ENCODE measurements at regions not wholly inside any gene's neighbourhood (a gene's known extent, or its start where the extent isn't known, plus 50 kb on each side); places are given as distances from the start of the nearest gene placed in this dataset.

DNA sequence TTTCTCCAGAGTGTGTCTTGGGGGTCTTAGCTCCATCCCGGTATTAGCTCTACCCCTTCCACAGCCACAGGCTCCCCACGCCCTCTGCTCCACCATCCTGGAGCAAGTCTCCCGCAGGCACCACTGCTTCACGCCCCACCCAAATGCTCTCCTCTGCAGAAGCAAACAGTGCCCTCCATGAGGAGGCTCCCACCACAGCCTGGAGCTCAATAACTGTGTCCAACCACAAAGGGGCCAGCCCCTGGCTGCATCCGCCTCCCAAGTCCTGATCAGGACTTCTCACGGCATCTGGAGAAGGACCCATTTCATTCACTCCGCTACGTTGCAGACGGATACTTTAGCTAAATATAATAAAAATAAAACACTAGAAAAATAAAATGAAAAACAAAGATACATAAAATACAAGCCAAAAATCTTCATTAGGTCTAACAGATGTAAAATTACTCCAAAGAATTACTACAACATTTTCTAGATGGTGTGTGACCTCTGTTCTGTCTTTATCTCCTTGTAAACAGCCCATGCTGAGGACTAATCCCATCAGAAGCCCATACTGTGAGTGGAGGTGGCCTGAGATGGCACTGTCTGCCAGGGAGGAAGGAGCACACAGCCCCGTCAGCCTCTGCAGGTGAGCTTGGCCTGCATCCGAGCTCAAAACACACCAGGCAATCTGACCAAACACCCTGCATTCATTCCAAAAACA lies 210.8 kb upstream of the RAB6C start:
- Mint-ChIP-seq H3K27ac (no peak overlapping the region), H3K4me3 (no peak overlapping the region), H3K9me3 (ENCODE audit: low read depth) (no peaks in the 10 kb centered on the region), H3K27me3 (no peaks in the 10 kb centered on the region), H3K36me3 (no peaks in the 10 kb centered on the region), H3K4me1 (no peaks in the 10 kb centered on the region)
- CTCF ChIA-PET, result no interaction called here
- no peak for DNase-seq
- ATAC-seq, result no peak

DNA sequence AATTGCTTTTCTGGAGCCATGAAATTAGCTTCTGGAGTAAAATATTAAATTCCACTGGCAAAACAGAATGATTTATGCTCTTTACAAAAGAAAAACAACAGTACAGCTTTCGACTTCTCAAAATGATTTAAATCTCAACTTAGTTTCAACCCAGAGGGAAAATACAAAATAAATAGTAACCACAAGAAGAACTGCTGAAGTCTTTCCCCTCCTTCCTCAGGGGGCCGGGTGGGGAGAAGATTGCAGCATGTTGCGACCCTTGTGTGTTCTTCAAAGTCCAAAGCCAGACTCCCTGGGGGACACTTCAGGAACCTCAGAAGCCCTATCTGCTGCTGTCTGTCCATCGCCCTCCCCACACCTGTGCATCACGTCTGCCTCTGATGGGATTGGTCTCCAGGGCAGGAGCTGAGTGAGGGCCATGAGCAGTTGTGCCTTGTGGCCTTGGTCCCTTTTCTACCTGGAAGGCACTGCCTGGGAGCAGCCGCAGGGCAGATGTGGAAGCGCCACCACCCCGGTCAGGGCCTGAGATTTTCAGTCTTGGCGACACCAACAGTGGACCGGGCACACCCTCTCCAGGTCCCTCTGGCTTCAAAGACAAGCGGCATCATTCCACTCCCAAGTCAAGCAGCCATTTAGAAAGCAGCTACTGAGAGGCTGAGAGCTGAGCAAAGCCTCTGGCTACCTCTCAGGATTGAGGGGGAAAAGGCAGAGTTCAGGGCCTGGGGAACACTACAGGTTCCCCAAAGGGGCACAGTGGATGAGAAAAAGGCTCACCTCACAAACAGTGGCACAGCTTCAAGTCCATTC lies 210.1 kb upstream of the RAB6C start:
- no peak overlapping the region for H3K4me3 Mint-ChIP-seq
- no peaks in the 10 kb centered on the region for H3K27me3 Mint-ChIP-seq
- no peaks in the 10 kb centered on the region for H3K36me3 Mint-ChIP-seq
- H3K9me3 Mint-ChIP-seq (ENCODE audit: low read depth), result no peaks in the 10 kb centered on the region
- peak; percentile 32 for DNase-seq
- no peak overlapping the region for H3K27ac Mint-ChIP-seq
- ATAC-seq, result no peak
- CTCF ChIA-PET, result no interaction called here
- H3K4me1 Mint-ChIP-seq, result no peaks in the 10 kb centered on the region

DNA sequence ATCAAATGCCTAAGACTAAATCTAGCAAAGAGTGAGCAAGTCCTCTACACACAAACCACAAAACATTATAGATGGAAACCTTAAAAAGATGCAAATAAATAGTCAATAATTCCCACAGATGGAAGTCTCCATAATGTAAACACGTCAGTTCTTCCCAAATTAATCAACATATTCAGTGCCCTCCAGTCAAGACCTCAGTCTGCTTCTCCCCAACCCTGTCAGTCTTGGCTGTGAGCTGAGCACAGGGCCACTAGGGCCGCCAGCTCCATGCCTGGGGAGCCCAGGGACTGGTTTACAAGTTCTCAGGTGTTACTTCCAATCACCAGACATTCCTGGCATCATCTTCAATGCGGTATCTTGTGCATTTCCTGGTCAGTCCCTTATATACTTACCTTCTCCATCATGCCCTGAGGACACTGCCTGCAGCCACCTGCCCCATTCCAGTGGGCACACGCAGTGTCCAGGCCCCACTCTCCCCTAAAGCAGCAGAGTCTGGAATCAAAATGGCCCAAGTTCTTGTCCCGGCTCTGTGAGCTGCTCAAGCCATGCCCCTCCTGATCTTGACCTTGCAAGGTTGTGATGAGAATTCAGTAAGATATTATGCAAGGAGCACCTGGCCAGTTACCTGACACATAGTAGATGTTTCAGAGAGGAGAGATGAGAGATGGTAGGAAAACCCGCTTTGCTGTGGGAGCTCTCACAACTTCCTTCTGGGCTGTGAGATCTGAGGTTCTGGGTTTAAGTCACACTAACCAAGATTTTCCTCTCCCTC lies 207.9 kb upstream of the RAB6C start:
- Mint-ChIP-seq H3K27me3 (no peaks in the 10 kb centered on the region), H3K4me3 (no peak overlapping the region), H3K4me1 (no peaks in the 10 kb centered on the region), H3K27ac (no peak overlapping the region), H3K9me3 (ENCODE audit: low read depth) (no peaks in the 10 kb centered on the region), H3K36me3 (no peaks in the 10 kb centered on the region)
- DNase-seq, result peak; percentile 34
- ATAC-seq, result no peak
- CTCF ChIA-PET, result no interaction called here

DNA sequence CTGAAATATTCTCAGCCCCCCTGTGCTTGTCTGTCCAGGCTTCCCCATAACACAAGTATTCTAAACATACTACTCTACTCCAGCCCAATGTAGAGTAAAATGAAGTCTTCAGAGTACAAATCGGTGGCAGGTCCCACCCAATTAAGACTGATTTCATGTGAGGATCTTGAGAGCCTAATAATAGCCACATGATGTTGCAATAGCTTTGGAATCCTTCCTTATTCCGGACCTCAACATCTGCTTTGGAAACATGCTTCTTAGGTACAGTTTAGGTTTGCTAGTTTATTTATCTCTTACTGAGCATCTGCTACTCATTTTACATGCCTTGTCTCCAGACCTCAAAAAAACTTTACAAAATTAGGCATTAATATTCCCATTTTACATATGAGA lies 207.3 kb upstream of the RAB6C start:
- CTCF ChIA-PET, result no interaction called here
- Mint-ChIP-seq H3K4me1 (no peaks in the 10 kb centered on the region), H3K27ac (no peak overlapping the region), H3K27me3 (no peaks in the 10 kb centered on the region), H3K9me3 (ENCODE audit: low read depth) (no peaks in the 10 kb centered on the region), H3K36me3 (no peaks in the 10 kb centered on the region), H3K4me3 (no peak overlapping the region)
- no peak for ATAC-seq
- DNase-seq, result no peak

DNA sequence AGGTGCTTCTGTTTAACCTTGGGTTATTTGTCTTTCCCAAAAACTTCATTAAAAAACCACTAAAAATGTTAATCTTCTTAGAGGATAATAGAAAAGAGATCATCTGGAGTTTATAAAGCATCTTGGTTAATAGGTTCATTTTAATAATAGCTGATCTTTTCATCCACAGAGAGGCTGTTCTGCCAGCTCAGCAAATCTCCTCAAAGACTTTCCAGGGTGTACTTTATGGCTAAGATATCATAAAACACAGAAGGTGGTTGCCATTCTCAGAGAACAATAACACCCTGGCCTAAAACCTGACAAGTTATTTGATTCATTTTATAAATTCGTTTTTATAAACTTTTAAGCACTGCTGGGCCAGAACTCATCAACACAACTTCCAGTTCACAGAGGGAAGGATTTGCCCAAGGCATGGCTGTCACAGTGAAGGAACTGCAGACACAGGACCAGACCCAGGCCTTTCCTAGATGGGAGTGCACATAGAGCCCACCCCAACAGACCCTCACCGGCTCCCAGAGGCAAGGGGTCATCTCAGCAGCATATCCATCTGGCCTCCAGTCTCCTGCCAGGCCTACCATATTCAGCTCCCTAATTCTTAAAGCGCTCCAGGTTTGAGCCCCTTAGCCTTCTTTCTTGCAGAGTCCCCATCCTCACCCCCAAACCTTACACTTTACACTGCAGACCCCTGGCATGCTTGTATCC lies 203.4 kb upstream of the RAB6C start:
- Mint-ChIP-seq H3K9me3 (ENCODE audit: low read depth) (no peaks in the 10 kb centered on the region), H3K27me3 (no peaks in the 10 kb centered on the region), H3K4me1 (no peaks in the 10 kb centered on the region), H3K36me3 (no peaks in the 10 kb centered on the region), H3K27ac (no peak overlapping the region), H3K4me3 (no peak overlapping the region)
- ATAC-seq (no peak), DNase-seq (peak; percentile 21)
- CTCF ChIA-PET, result no interaction called here

DNA sequence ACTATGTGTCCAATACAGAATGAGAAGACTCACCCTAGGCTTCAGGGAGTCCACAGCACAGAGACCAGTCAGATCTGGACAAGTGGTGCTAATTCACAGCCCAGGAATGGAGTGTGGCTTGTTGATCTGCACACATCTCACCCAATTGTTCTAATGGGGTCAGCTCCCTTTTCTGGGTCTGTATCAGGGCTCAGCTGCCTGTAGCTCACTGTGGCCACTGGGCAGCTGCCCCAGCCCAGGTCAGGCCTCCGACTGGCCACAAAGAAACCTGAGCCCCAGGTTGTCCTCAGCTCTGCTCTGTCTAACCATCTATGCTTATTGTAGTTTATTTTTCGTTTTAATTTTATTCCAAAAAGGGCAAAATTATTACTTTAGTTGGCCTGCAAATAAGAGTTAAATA lies 202.3 kb upstream of the RAB6C start:
- no peak overlapping the region for H3K27ac Mint-ChIP-seq
- no peaks in the 10 kb centered on the region for H3K27me3 Mint-ChIP-seq
- H3K9me3 Mint-ChIP-seq (ENCODE audit: low read depth), result no peaks in the 10 kb centered on the region
- no peak overlapping the region for H3K4me3 Mint-ChIP-seq
- no peaks in the 10 kb centered on the region for H3K36me3 Mint-ChIP-seq
- CTCF ChIA-PET, result no interaction called here
- DNase-seq (peak; percentile 23), ATAC-seq (no peak)
- no peaks in the 10 kb centered on the region for H3K4me1 Mint-ChIP-seq

DNA sequence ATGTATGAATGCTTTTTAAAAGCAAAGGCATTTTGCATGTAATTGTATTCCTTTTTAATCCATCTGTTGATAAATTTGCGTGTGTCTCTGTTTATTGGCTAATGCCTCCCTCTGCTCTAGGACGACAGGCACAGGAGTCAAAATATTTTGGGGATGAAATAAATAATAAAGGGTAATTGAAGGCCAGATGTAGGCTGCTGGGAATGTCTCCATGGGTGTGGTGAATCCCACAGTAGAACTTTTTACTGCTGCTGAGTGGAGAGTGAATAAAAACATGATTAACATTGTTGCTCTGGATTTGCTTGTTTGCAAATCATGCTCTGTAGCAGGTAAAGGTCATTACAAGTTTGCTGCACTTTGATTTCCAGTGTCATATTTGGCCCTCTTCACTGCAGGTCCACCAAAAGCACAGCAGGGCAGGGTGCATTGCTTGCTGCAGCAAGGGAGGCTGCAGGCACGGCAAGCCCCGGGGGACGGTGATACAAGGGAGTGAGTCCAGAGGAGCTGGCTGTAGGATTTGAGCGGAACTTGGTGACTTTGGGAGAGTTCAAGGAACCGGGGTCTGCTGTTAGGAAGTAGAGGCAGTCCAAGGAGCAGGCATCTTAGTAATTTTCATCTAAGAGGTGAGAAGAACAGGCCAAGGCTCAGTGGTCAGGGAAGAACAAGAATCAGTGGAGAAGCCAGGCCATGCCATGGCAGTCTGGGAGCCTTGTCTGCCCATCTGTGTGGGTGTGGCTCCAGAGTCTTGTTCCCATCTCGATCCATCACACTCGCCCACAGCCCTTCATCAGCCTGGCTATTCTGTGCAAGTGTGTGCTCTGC lies 201.5 kb upstream of the RAB6C start:
- Mint-ChIP-seq H3K4me1 (no peaks in the 10 kb centered on the region), H3K4me3 (no peak overlapping the region), H3K27me3 (no peaks in the 10 kb centered on the region), H3K27ac (no peak overlapping the region), H3K36me3 (no peaks in the 10 kb centered on the region), H3K9me3 (ENCODE audit: low read depth) (no peaks in the 10 kb centered on the region)
- CTCF ChIA-PET, result no interaction called here
- ATAC-seq, result no peak
- no peak for DNase-seq

DNA sequence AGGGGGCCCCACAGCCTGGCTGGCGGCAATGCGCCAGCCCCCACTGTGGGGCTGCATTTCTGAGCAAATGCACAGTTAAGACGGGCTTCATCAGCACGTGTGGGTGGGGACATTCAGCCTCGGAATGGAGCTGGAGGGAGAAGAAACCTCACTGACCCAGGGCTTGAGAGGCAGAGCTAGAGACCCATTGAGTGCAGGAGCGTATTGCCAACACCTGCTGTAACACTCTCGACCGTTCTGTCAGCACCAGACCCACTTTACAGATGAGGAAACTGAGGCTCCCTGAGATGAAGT lies 200.9 kb upstream of the RAB6C start:
- DNase-seq (no peak), ATAC-seq (no peak)
- CTCF ChIA-PET, result no interaction called here
- Mint-ChIP-seq H3K9me3 (ENCODE audit: low read depth) (no peaks in the 10 kb centered on the region), H3K27ac (no peak overlapping the region), H3K4me1 (no peaks in the 10 kb centered on the region), H3K36me3 (no peaks in the 10 kb centered on the region), H3K4me3 (no peak overlapping the region), H3K27me3 (no peaks in the 10 kb centered on the region)

DNA sequence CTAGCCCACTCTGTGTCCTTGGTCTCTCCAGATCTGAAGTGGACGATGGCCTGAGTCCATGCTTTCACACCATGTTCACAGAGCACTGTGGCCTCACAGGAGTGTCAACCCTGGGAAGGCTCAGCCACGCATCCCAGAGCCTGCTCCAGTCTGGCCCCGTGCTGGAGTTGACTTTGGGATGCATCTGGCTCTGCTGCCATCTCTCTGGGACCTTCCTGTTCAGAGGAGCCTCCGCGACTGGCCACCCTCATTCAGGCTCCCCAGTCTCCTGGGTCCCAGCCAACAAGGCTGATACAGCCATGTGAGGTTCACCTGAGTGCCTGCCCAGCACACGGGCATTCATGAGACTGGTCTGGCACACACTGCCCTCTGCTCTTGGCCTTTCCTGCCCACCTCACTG lies 199.7 kb upstream of the RAB6C start:
- H3K36me3 Mint-ChIP-seq, result no peaks in the 10 kb centered on the region
- DNase-seq (peak; percentile 25), ATAC-seq (no peak)
- CTCF ChIA-PET, result no interaction called here
- H3K27me3 Mint-ChIP-seq, result no peaks in the 10 kb centered on the region
- no peak overlapping the region for H3K27ac Mint-ChIP-seq
- H3K4me1 Mint-ChIP-seq, result no peaks in the 10 kb centered on the region
- H3K9me3 Mint-ChIP-seq (ENCODE audit: low read depth), result no peaks in the 10 kb centered on the region
- H3K4me3 Mint-ChIP-seq, result no peak overlapping the region

DNA sequence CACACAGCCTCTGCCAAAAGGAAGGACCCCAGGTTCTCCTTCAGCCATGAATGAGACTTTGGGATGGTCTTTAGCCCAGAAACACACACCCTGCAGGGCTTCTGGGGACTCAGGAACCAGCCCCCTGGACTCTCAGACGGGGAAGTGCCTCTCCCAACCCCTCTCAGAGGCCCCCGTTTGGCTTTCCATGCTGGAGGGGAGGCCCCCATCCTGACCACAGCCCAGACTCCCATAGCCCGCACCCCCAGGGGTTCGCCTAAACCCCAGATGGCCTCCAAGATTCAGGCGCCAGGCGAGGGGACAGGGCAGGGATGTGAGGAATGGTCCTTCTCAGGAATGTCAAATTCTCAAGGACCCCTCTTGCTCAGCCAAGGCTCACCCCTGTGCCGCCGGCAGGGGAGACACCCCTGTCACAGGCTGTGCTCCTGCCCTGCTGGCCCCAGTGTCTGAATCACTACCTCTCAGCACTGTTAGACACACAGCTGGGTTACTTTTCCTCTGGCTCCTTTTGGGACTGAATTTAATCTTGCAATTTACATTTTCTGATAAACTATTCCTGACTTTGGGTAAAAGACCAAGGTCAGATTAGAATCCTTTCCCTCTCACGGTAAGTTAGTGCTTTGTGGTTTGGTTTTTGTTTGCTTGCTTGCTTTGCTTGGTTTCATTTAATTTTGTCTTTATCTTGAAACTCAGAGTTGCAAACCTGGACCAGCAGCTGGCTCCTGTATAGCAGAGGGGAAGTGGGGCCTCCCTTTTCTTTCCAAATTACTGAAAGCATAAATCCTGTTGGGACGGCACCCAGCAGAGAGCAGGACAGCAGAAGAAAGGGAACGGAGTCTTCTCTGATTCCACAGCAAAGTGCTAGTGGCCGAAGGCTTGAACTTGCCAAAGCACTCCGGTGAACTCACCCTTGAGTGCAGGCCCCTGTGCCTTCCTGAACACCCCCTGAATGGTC lies 198.9 kb upstream of the RAB6C start:
- H3K27me3 Mint-ChIP-seq, result no peaks in the 10 kb centered on the region
- no peak for ATAC-seq
- H3K36me3 Mint-ChIP-seq, result no peaks in the 10 kb centered on the region
- DNase-seq, result peak; percentile 33
- H3K4me3 Mint-ChIP-seq, result no peak overlapping the region
- H3K9me3 Mint-ChIP-seq (ENCODE audit: low read depth), result no peaks in the 10 kb centered on the region
- H3K27ac Mint-ChIP-seq, result no peak overlapping the region
- CTCF ChIA-PET, result no interaction called here
- no peaks in the 10 kb centered on the region for H3K4me1 Mint-ChIP-seq

DNA sequence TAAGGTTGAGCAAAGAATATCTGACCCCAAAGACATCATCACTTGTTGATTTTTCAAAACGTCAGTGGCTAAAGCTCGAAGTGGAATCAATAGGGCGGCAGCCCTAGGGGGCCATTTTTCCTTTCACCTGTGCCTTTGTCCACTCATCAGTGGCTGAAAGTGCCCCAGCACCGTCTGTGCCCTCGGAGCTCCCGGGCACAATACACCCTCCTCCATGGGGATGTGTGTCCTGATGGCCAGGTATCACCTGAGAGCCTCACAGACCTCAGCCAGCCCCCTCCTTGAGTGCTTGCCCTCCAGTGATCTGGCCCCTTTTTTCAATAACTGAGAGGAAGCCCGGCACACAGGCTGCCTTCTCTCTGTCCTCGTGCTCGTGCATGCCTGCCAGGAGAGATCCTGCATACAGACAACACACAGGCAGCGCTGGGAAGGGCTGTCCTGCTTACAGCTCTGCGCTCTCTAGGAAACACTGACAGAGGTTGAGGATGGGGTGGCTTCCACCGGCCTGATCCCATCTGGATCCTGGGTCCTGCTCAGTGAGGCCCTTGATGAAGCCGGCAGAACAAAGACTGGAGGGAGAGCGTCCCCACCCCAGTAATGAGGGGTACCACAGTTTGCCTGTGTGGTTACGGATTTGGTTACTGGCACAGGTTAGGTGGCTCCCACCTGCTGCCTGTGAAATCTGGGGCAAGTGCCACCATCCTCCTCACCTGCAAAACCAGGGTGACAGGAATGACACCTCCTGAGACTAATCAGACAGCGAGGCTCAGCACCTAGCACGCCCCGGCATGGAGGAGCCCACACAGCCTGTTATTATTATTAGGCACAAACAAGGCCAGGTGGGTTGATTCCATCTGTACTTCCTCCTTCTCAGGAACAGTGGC lies 197.5 kb upstream of the RAB6C start:
- Mint-ChIP-seq H3K4me3 (no peak overlapping the region), H3K27ac (no peak overlapping the region), H3K9me3 (ENCODE audit: low read depth) (no peaks in the 10 kb centered on the region), H3K27me3 (no peaks in the 10 kb centered on the region), H3K36me3 (no peaks in the 10 kb centered on the region), H3K4me1 (no peaks in the 10 kb centered on the region)
- DNase-seq, result no peak
- CTCF ChIA-PET, result no interaction called here
- ATAC-seq, result no peak

DNA sequence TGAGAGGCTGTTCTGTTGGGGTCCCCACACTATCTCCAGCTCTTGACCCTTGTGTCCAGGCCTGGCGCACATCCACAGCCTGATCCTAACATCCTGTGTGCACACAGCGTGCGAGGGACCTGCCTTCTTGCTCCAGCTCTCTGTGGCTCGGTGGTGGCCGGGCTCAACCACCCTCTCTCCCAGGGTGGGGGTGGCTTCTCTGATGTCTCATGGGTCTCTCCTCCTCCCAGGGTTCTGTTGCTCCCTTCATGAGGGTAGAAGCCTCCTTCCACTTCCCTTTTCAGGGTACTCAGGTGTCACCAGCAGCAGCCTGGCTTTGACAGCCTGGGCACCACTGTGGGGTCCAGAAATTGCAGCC lies 196.9 kb upstream of the RAB6C start:
- H3K36me3 Mint-ChIP-seq, result no peaks in the 10 kb centered on the region
- no peaks in the 10 kb centered on the region for H3K9me3 Mint-ChIP-seq (ENCODE audit: low read depth)
- no peak overlapping the region for H3K4me3 Mint-ChIP-seq
- H3K27me3 Mint-ChIP-seq, result no peaks in the 10 kb centered on the region
- H3K4me1 Mint-ChIP-seq, result no peaks in the 10 kb centered on the region
- no peak for DNase-seq
- ATAC-seq, result no peak
- CTCF ChIA-PET, result no interaction called here
- H3K27ac Mint-ChIP-seq, result no peak overlapping the region

All from activated CD8-positive, alpha-beta memory T cell treated with anti-CD3 and anti-CD28 coated beads, Interleukin-2, amount 10 ng/mL, durations not matched to agents 7 days and 5 days (primary cell).